ENCODE measurements at regions not wholly inside any gene's neighbourhood (a gene's known extent, or its start where the extent isn't known, plus 50 kb on each side); places are given as distances from the start of the nearest gene placed in this dataset.

DNA sequence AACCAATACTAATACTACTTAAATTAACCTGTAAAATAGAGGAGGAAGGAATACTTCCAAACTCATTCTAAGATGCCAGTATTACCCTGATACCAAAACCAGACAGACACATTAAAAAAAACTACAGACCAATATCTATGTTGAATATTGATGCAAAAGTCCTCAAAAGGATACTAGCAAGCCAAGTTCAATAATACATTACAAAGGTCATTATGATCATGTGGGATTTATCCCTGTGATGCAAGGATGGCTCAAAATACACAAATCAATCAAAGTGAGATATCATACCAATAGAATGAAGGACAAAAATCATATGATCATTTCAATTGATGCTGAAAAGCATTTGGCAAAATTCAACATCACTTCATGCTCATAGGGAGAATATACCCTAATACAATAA is 97.2 kb upstream of the ATXN7L3B start:
- no peaks in the 10 kb centered on the region for H3K4me1 Mint-ChIP-seq
- TF ChIP-seq CTCF (IDR thresholded peaks at IDR 0.05; ENCODE audit: unreplicated experiment), result no peak
- no peaks in the 10 kb centered on the region for H3K36me3 Mint-ChIP-seq

GRCh38 chr12:74441872-74442271 is 95.8 kb upstream of the ATXN7L3B start:
- no peak for DNase-seq (ENCODE audit: low spot score in 2 of 2, unreplicated experiment in 2 of 2)
- Mint-ChIP-seq H3K36me3 (no peaks in the 10 kb centered on the region), H3K27me3 (ENCODE audit: low read depth) (peaks cover 9% of the 10 kb centered on the region), H3K27ac (no peak overlapping the region), H3K4me1 (no peaks in the 10 kb centered on the region), H3K4me3 (no peak overlapping the region), H3K9me3 (no peaks in the 10 kb centered on the region)
- no peak for TF ChIP-seq CTCF (IDR thresholded peaks at IDR 0.05; ENCODE audit: unreplicated experiment)

More for the DNA sequence above, 97.2 kb upstream of the ATXN7L3B start:
- DNase-seq (ENCODE audit: low spot score in 2 of 2, unreplicated experiment in 2 of 2), result no peak
- Mint-ChIP-seq H3K9me3 (no peaks in the 10 kb centered on the region), H3K27ac (no peak overlapping the region), H3K4me3 (no peak overlapping the region), H3K27me3 (ENCODE audit: low read depth) (peaks cover 12% of the 10 kb centered on the region)

DNA sequence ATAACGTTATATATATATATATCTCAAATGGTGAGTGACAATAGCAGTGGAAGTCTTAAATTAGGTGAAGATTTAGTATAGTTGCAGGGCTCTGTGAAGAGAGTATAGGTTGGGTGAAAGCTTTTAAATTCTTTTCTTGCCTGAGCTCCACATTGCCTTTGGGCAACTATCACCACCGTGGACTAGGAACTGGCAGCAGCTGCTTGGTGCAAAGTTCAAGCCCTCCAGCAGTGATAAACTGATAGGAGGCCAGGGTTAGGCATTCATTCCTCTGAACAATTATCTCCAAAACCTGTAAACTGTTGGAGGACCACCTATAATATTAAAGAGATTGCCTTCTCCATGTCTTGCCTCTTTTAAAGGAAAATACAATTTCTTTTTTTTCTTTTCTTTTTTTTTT is 91.2 kb upstream of the ATXN7L3B start:
- no peak for DNase-seq (ENCODE audit: low spot score in 2 of 2, unreplicated experiment in 2 of 2)
- H3K27me3 Mint-ChIP-seq (ENCODE audit: low read depth), result peaks cover 3% of the 10 kb centered on the region
- H3K36me3 Mint-ChIP-seq, result no peaks in the 10 kb centered on the region
- no peak overlapping the region for H3K4me3 Mint-ChIP-seq
- no peaks in the 10 kb centered on the region for H3K4me1 Mint-ChIP-seq
- no peak for TF ChIP-seq CTCF (IDR thresholded peaks at IDR 0.05; ENCODE audit: unreplicated experiment)
- H3K9me3 Mint-ChIP-seq, result peaks cover 4% of the 10 kb centered on the region
- H3K27ac Mint-ChIP-seq, result no peak overlapping the region

- Mint-ChIP-seq H3K36me3 (no peaks in the 10 kb centered on the region), H3K4me3 (no peak overlapping the region), H3K27me3 (ENCODE audit: low read depth) (no peaks in the 10 kb centered on the region), H3K4me1 (no peaks in the 10 kb centered on the region), H3K27ac (no peak overlapping the region), H3K9me3 (peaks cover 4% of the 10 kb centered on the region)
- no peak for TF ChIP-seq CTCF (IDR thresholded peaks at IDR 0.05; ENCODE audit: unreplicated experiment)
- no peak for DNase-seq (ENCODE audit: low spot score in 2 of 2, unreplicated experiment in 2 of 2)
Observed at GRCh38 chr12:74449872-74450271, 87.8 kb upstream of the ATXN7L3B start.

- Mint-ChIP-seq H3K4me3 (no peak overlapping the region), H3K4me1 (no peaks in the 10 kb centered on the region), H3K27ac (no peak overlapping the region), H3K27me3 (ENCODE audit: low read depth) (peaks cover 2% of the 10 kb centered on the region), H3K9me3 (no peaks in the 10 kb centered on the region), H3K36me3 (no peaks in the 10 kb centered on the region)
- TF ChIP-seq CTCF (IDR thresholded peaks at IDR 0.05; ENCODE audit: unreplicated experiment), result no peak
- DNase-seq (ENCODE audit: low spot score in 2 of 2, unreplicated experiment in 2 of 2), result no peak
Observed at GRCh38 chr12:74454109-74454508, 83.5 kb upstream of the ATXN7L3B start.

- Mint-ChIP-seq H3K4me3 (no peak overlapping the region), H3K27ac (no peak overlapping the region), H3K4me1 (no peaks in the 10 kb centered on the region), H3K27me3 (ENCODE audit: low read depth) (peaks cover 2% of the 10 kb centered on the region), H3K9me3 (no peaks in the 10 kb centered on the region), H3K36me3 (no peaks in the 10 kb centered on the region)
- TF ChIP-seq CTCF (IDR thresholded peaks at IDR 0.05; ENCODE audit: unreplicated experiment), result no peak
- DNase-seq (ENCODE audit: low spot score in 2 of 2, unreplicated experiment in 2 of 2), result no peak
Observed at GRCh38 chr12:74455429-74455828, 82.2 kb upstream of the ATXN7L3B start.

All from mesothelial cell of epicardium (in vitro differentiated cells).